Kidney (tissue), 13 donors: ENCODE measurements at regions not wholly inside any gene's neighbourhood (a gene's known extent, or its start where the extent isn't known, plus 50 kb on each side); places are given as distances from the start of the nearest gene placed in this dataset.

ENCODE experiments used
- DNase-seq, 5 donors: peaks; one replicate each; pipeline ENCODE4 v3.0.0-alpha.2; 2013 to 2020
- FAIRE-seq: peaks from 2 replicates; lab custom pipeline; 2012; peaks lifted over from hg19 to GRCh38; lab: Jason Lieb, UNC
- H3K27ac ChIP-seq, 2 donors: one replicate each; pipeline ENCODE4 v1.7.0; 2013; ENCODE audit warnings: low read depth in 2 of 2, low read length in 2 of 2, inconsistent platforms in 1 of 2
- H3K27me3 ChIP-seq: one replicate; pipeline ENCODE4 v1.7.1; 2013; ENCODE audit warnings: low read length, inconsistent platforms; ENCODE audit not compliant: control insufficient read depth, insufficient read depth
- H3K36me3 ChIP-seq, 3 donors: one replicate each; pipeline versions ENCODE4 v1.7.0 to v1.7.1; 2013; ENCODE audit warnings: low read length in 3 of 3, control low read depth in 1 of 3, inconsistent platforms in 1 of 3; ENCODE audit not compliant: insufficient read depth in 3 of 3, control insufficient read depth in 2 of 3
- H3K4me1 ChIP-seq, 3 donors: one replicate each; pipeline versions ENCODE4 v1.7.0 to v1.7.1; 2013; ENCODE audit warnings: low read length in 3 of 3, inconsistent platforms in 1 of 3, low read depth in 1 of 3; ENCODE audit not compliant: control insufficient read depth in 2 of 3, insufficient read depth in 2 of 3
- H3K4me3 ChIP-seq, 3 donors: one replicate each; pipeline versions ENCODE4 v1.7.0 to v1.8.1; 2013; ENCODE audit warnings: low read length in 3 of 3, control low read depth in 1 of 3, inconsistent platforms in 1 of 3
- H3K9ac ChIP-seq, 3 donors: one replicate each; pipeline versions ENCODE4 v1.7.0 to v1.7.1; 2013; ENCODE audit warnings: low read length in 3 of 3, control low read depth in 1 of 3, inconsistent platforms in 1 of 3
- H3K9me3 ChIP-seq, 3 donors: one replicate each; pipeline versions ENCODE4 v1.7.0 to v1.7.1; 2013; ENCODE audit warnings: low read length in 3 of 3, control low read depth in 1 of 3, inconsistent platforms in 1 of 3; ENCODE audit not compliant: control insufficient read depth in 2 of 3, insufficient read depth in 1 of 3
- intact Hi-C: fragments of 100-400 bp; cut with DNase I; formaldehyde crosslinking; loops from one replicate; pipeline ENCODE4 v1.11.1; 2022
- TF ChIP-seq, protein P1 (sequence below): IDR thresholded peaks from 3 replicates; pipeline ENCODE4 v1.5.1; 2012; ENCODE audit warnings: mild to moderate bottlenecking, moderate library complexity, borderline replicate concordance; ENCODE audit not compliant: insufficient read depth; ENCODE audit errors: extremely low read depth
- donor health status: control.
- donor health status: control.
- donor health status: control.
- donor health status: control.
- donor health status: control.
- donor health status: DM: yes; HTN: yes; CAD: no.
- donor health status: Normal renal cell carcinoma (clear cell type).

DNA sequence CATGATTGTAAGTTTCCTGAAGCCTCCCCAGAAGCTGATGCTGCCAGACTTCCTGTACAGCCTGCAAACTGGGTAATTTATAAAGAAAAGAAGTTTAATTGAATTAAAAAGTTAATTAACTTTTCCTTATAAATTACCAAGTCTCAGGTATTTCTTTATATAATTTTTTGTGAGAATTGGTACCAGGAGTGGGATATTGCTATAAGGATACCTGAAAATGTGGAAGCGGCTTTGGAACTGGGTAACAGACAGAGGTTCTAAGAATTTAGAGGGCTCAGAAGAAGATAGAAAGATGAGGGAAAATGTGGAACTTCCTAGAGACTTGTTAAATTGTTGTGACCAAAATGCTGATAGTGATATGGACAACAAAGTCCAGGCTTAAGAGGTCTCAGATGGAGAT, 163.1 kb downstream of the PTPRU start:
- no peak for FAIRE-seq
- Histone ChIP-seq H3K27me3 (no peaks in the 10 kb centered on the region), H3K9me3 (peaks cover 0 to 3% (median 0%) of the 10 kb centered on the region in 3 donors), H3K9ac (no peak overlapping the region), H3K36me3 (no peaks in the 10 kb centered on the region), H3K27ac (no peak overlapping the region), H3K4me1 (no peaks in the 10 kb centered on the region), H3K4me3 (no peak overlapping the region)
- DNase-seq: no peak
- TF ChIP-seq, protein P1, sequence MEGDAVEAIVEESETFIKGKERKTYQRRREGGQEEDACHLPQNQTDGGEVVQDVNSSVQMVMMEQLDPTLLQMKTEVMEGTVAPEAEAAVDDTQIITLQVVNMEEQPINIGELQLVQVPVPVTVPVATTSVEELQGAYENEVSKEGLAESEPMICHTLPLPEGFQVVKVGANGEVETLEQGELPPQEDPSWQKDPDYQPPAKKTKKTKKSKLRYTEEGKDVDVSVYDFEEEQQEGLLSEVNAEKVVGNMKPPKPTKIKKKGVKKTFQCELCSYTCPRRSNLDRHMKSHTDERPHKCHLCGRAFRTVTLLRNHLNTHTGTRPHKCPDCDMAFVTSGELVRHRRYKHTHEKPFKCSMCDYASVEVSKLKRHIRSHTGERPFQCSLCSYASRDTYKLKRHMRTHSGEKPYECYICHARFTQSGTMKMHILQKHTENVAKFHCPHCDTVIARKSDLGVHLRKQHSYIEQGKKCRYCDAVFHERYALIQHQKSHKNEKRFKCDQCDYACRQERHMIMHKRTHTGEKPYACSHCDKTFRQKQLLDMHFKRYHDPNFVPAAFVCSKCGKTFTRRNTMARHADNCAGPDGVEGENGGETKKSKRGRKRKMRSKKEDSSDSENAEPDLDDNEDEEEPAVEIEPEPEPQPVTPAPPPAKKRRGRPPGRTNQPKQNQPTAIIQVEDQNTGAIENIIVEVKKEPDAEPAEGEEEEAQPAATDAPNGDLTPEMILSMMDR: no peak
- intact Hi-C loops: no loop called here

DNA sequence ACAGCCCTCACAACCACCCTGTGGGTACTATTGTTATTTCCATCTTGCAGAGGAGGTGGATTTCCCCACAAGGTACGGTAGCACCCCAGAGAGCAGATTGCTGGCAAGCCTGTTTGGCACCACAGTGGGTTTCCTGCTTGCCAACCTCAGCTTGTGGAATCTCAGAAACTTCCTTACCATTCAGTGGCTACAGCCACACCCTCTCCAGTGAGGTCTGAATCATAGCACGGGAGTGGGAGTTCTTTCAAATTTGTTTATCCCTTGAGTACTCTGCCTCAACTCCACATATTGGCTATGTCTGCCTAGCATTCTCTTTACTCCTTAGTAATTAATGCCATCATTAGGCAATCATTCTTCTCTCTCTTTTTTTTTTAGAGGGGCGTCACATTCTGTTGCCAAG, 162.1 kb downstream of the PTPRU start:
- Histone ChIP-seq H3K36me3 (no peaks in the 10 kb centered on the region), H3K9ac (no peak overlapping the region), H3K4me3 (no peak overlapping the region), H3K27me3 (no peaks in the 10 kb centered on the region), H3K9me3 (peaks cover 0 to 3% (median 0%) of the 10 kb centered on the region in 3 donors), H3K27ac (no peak overlapping the region), H3K4me1 (no peaks in the 10 kb centered on the region)
- TF ChIP-seq, protein P1: no peak
- DNase-seq (no peak), FAIRE-seq (no peak)
- intact Hi-C loops: no loop called here

DNA sequence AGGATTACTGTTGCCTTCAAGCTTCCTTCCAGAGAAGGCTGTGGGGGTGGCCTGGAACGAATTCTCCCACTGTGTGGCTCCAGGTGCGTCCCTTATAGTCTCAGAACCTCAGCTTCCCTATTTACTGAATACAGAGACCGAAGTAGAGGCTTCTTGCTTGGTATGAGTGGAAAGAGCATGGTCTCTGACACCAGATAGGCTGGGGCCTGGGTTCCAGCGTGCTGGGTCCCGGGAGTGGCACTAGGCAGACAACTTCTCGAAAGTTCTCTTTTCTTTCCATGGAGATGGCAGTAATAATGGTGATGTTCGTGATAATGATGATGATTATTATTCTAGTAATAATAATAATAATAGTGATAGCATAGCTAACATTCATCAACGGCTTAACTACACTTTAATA, 161.7 kb downstream of the PTPRU start:
- no peak overlapping the region for H3K4me3 ChIP-seq
- no peak overlapping the region for H3K9ac ChIP-seq
- TF ChIP-seq, protein P1: no peak
- H3K4me1 ChIP-seq: no peaks in the 10 kb centered on the region
- no peak overlapping the region for H3K27ac ChIP-seq
- intact Hi-C loops: no loop called here
- DNase-seq (no peak), FAIRE-seq (no peak)
- no peaks in the 10 kb centered on the region for H3K27me3 ChIP-seq
- H3K9me3 ChIP-seq: peaks cover 0 to 3% (median 0%) of the 10 kb centered on the region in 3 donors
- H3K36me3 ChIP-seq: no peaks in the 10 kb centered on the region

DNA sequence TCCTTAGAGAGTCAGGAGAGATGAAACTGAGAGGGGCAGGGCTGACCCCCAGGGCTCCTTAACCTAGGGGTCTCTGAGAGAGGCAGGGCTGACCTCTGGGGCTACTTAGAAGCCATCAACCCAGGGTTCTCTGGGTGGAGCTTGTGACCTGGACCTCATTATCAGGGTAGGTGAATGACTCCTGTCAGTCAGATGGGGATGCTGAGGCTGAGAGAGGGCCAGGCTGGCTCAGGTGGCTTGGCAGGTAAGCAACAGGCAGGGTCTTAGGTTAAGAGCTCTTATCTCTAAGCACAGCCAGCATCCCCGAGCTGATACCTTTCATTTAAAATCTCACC, 160.9 kb downstream of the PTPRU start:
- Histone ChIP-seq H3K4me1 (no peaks in the 10 kb centered on the region), H3K27me3 (no peaks in the 10 kb centered on the region), H3K27ac (no peak overlapping the region), H3K4me3 (no peak overlapping the region), H3K9ac (no peak overlapping the region), H3K9me3 (peaks cover 0 to 3% (median 0%) of the 10 kb centered on the region in 3 donors), H3K36me3 (no peaks in the 10 kb centered on the region)
- no peak for DNase-seq
- intact Hi-C loops: no loop called here
- FAIRE-seq: no peak
- TF ChIP-seq, protein P1: no peak
